BE2C (cell line): ENCODE measurements at regions not wholly inside any gene's neighbourhood (a gene's known extent, or its start where the extent isn't known, plus 50 kb on each side); places are given as distances from the start of the nearest gene placed in this dataset.

ENCODE experiments used
- DNase-seq: peaks from one replicate; pipeline ENCODE4 v3.0.0-alpha.2; 2020
- H3K27me3 ChIP-seq: fragments of 250-450 bp; sonication (Bioruptor Pico); 2 replicates; pipeline ENCODE4 v1.5.1; 2020; ENCODE audit warnings: mild to moderate bottlenecking
- H3K36me3 ChIP-seq: fragments of 250-450 bp; sonication (Bioruptor Pico); 2 replicates; pipeline ENCODE4 v1.5.1; 2020; ENCODE audit warnings: mild to moderate bottlenecking
- H3K4me1 ChIP-seq: fragments of 250-450 bp; sonication (Bioruptor Pico); 2 replicates; pipeline ENCODE4 v1.5.1; 2020
- H3K4me3 ChIP-seq: 2 replicates; pipeline ENCODE4 v1.5.1; 2011; ENCODE audit warnings: low read depth, low read length
- H3K9me3 ChIP-seq: fragments of 250-450 bp; sonication (Bioruptor Pico); 2 replicates; pipeline ENCODE4 v1.5.1; 2020
- TF ChIP-seq, protein P1 (sequence below): IDR thresholded peaks from 2 replicates; pipeline ENCODE4 v1.5.1; 2012; ENCODE audit warnings: mild to moderate bottlenecking, low read depth, low read length

DNA sequence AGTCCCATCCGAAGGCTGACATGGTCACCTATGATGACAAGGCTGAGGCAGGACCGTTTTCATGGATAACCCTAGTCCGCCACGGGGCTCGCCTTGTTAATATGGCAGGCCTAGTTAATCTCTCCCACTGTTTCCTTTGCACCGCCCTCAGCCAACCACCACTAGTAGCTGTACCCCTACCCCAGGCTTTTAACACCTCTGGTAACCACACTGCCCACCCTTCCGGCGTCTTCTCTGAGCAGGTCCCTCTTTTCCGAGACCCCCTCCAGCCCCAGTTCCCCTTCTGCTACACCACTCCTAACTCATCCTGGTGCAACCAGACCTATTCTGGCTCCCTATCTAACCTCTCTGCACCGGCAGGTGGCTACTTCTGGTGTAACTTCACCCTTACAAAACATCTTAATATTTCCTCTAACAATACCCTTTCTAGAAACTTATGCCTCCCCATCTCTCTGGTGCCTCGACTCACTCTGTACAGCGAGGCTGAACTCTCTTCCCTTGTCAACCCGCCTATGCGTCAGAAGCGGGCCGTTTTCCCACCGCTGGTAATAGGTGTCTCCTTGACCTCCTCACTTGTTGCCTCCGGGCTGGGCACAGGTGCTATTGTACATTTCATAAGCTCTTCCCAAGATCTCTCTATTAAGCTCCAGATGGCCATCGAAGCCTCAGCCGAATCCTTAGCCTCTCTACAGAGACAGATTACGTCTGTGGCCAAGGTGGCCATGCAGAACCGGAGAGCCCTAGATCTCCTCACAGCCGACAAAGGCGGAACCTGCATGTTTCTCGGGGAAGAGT, 964.4 kb downstream of the RPA4 start:
- Histone ChIP-seq H3K27me3 (no peaks in the 10 kb centered on the region), H3K9me3 (no peaks in the 10 kb centered on the region), H3K4me1 (no peaks in the 10 kb centered on the region), H3K36me3 (no peaks in the 10 kb centered on the region), H3K4me3 (no peak overlapping the region)
- TF ChIP-seq, protein P1, sequence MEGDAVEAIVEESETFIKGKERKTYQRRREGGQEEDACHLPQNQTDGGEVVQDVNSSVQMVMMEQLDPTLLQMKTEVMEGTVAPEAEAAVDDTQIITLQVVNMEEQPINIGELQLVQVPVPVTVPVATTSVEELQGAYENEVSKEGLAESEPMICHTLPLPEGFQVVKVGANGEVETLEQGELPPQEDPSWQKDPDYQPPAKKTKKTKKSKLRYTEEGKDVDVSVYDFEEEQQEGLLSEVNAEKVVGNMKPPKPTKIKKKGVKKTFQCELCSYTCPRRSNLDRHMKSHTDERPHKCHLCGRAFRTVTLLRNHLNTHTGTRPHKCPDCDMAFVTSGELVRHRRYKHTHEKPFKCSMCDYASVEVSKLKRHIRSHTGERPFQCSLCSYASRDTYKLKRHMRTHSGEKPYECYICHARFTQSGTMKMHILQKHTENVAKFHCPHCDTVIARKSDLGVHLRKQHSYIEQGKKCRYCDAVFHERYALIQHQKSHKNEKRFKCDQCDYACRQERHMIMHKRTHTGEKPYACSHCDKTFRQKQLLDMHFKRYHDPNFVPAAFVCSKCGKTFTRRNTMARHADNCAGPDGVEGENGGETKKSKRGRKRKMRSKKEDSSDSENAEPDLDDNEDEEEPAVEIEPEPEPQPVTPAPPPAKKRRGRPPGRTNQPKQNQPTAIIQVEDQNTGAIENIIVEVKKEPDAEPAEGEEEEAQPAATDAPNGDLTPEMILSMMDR, result no peak
- no peak for DNase-seq

DNA sequence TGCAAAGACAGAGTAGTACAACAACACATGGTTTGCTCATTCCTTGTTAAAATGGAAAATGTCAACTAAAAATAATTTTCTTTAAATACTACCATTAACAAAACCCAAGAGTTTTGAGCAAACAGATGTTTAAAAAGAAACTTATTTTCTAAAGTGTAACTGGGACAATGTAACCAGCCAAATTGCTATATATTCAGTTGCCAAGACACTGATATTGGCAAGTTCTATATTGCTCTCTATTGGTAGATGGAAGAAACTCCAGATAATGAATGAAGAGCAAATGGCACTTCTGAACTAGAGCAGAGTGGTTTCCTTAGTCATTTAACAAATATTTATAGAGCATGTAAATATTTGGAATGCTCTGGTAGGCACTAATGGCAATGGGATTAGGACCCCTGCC, 966.2 kb downstream of the RPA4 start:
- H3K4me3 ChIP-seq, result no peak overlapping the region
- no peaks in the 10 kb centered on the region for H3K9me3 ChIP-seq
- no peak for DNase-seq
- TF ChIP-seq, protein P1, result no peak
- H3K4me1 ChIP-seq, result no peaks in the 10 kb centered on the region
- H3K36me3 ChIP-seq, result no peaks in the 10 kb centered on the region
- H3K27me3 ChIP-seq, result no peaks in the 10 kb centered on the region

DNA sequence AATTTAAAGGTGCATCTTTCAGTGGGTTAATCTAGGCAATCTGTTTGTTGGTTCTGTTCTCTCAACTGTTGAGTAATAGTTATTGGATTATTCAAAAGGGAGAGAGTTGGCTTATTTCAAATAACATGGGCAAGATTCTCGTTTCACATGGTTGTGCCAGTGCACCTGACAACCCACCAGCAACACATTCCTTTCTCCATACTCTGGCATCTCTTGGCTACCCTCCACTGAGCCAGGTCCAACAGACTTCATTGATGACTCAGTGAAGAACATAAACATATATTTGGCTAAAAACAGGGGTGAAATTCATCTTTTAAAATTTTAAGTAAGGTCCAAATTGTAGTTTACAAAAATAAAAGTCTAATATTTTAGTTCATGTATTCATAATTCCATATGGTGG, 967.2 kb downstream of the RPA4 start:
- Histone ChIP-seq H3K27me3 (no peaks in the 10 kb centered on the region), H3K9me3 (no peaks in the 10 kb centered on the region), H3K4me3 (no peak overlapping the region), H3K4me1 (no peaks in the 10 kb centered on the region), H3K36me3 (no peaks in the 10 kb centered on the region)
- no peak for DNase-seq
- TF ChIP-seq, protein P1, result no peak

- no peak for DNase-seq
- Histone ChIP-seq H3K4me1 (no peaks in the 10 kb centered on the region), H3K4me3 (no peak overlapping the region), H3K9me3 (no peaks in the 10 kb centered on the region), H3K36me3 (no peaks in the 10 kb centered on the region), H3K27me3 (no peaks in the 10 kb centered on the region)
- TF ChIP-seq, protein P1, result no peak
Observed at GRCh38 chrX:97854086-97854485, 970.4 kb downstream of the RPA4 start.

DNA sequence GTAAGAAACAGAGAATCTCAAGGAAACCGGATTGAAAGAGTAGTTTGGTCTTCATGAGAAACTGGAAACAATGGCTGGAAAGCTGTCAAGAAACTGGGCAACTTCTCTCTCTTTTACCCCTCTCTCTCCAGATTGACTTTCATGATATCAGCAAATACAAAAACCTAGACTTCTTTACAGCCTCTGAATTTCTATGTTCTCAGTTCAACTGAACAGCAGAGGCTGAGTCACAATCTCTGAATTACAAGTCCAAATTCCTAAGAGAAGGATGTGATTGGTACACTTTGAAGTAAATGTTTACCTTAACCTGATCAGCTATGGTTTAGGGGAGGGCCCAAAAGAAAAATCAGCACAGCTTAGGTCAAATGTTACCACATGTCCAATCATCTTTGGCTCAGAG, 974.9 kb downstream of the RPA4 start:
- Histone ChIP-seq H3K27me3 (no peaks in the 10 kb centered on the region), H3K4me3 (no peak overlapping the region), H3K9me3 (no peaks in the 10 kb centered on the region), H3K4me1 (no peaks in the 10 kb centered on the region), H3K36me3 (no peaks in the 10 kb centered on the region)
- TF ChIP-seq, protein P1, result no peak
- DNase-seq, result no peak

DNA sequence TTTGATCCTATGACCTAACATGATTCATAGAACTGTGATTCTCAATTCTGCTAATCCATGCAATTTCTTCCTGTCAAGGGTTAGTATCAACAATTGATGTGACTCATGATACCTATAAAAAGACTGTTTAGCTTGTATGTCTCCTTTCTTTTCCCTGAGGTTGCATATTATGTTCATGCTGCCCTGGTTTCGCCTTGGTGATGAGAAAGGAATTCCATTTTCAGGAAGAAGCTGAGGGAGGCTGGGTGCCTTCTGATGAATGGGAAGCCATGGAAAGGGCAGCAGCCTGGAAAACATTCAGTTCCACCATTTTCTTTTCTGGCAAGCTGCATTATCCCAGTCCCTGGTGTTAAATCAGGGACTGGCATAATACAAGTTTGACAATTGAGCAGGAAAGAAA, 976.5 kb downstream of the RPA4 start:
- H3K27me3 ChIP-seq, result no peaks in the 10 kb centered on the region
- no peak overlapping the region for H3K4me3 ChIP-seq

More for the DNA sequence above, 976.5 kb downstream of the RPA4 start:
- no peak for DNase-seq
- Histone ChIP-seq H3K4me1 (no peaks in the 10 kb centered on the region), H3K9me3 (no peaks in the 10 kb centered on the region), H3K36me3 (no peaks in the 10 kb centered on the region)
- TF ChIP-seq, protein P1, result no peak
